ENCODE measurements at regions not wholly inside any gene's neighbourhood (a gene's known extent, or its start where the extent isn't known, plus 50 kb on each side); places are given as distances from the start of the nearest gene placed in this dataset.
"Not testable (repeated sequence)": the region's sequence is repeated elsewhere in the genome, so short reads cannot be mapped to it uniquely, and the experiment has no call there.

DNA sequence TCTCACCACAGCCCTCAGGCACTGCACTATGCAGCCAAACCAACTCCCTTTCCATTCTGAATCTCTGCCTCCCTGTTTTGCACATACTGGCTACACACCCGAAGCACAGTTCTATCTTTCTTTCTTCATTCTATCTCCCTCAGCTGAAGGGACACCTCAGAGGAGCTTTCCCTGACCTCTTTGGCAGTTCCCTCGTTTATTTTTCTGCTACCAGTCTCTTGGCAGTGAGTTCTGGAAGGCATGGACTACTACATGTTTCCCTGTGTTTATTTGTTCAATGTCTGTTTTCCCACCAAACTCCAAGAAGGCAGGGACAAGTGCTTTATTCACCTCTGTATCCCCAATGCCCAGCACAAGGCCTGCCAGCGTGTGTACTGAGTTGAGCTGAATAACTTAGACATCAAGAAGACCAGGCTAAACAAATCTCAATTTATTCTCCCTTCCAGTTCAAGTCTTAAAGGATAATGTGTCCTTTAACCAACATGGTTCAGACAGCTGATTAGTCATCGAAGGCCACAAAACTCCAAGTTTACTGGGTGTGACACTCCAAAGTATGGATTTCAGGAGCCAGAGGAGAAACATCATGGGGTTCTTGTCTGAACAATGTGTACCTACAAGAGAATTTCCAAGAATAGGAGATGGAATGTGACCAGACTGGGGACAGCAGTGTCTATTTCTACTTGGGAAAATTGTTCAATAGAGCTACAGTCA is 260.1 kb upstream of the CTNNB1 start:
- H3K27ac ChIP-seq, result no peak overlapping the region
- TF ChIP-seq, protein P1, sequence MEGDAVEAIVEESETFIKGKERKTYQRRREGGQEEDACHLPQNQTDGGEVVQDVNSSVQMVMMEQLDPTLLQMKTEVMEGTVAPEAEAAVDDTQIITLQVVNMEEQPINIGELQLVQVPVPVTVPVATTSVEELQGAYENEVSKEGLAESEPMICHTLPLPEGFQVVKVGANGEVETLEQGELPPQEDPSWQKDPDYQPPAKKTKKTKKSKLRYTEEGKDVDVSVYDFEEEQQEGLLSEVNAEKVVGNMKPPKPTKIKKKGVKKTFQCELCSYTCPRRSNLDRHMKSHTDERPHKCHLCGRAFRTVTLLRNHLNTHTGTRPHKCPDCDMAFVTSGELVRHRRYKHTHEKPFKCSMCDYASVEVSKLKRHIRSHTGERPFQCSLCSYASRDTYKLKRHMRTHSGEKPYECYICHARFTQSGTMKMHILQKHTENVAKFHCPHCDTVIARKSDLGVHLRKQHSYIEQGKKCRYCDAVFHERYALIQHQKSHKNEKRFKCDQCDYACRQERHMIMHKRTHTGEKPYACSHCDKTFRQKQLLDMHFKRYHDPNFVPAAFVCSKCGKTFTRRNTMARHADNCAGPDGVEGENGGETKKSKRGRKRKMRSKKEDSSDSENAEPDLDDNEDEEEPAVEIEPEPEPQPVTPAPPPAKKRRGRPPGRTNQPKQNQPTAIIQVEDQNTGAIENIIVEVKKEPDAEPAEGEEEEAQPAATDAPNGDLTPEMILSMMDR (IDR thresholded peaks at IDR 0.05), result no peak
- no peak for TF ChIP-seq ZFX (IDR thresholded peaks at IDR 0.05; ENCODE audit: borderline replicate concordance)

DNA sequence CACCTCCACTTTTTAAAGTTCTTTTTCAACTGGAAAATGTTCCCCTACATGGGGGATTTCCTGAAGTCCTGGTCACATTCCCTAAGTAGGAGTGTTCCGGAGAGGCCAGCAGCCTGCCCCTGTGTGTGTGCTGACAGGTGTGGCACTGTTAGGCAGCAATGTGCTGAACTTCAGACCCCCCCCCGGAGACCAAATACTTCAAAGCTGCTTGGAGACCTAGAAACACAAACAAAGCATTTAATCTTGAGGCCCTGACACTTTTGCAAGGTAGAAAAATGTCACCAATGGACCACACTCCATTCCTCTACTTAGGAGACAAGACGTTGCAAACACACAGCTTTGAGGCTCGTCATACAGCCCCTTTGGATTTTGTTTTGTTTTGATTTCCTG is 259.6 kb upstream of the CTNNB1 start:
- TF ChIP-seq ZFX (IDR thresholded peaks at IDR 0.05; ENCODE audit: borderline replicate concordance), result no peak
- TF ChIP-seq, protein P1 (IDR thresholded peaks at IDR 0.05), result no peak
- no peak overlapping the region for H3K27ac ChIP-seq

DNA sequence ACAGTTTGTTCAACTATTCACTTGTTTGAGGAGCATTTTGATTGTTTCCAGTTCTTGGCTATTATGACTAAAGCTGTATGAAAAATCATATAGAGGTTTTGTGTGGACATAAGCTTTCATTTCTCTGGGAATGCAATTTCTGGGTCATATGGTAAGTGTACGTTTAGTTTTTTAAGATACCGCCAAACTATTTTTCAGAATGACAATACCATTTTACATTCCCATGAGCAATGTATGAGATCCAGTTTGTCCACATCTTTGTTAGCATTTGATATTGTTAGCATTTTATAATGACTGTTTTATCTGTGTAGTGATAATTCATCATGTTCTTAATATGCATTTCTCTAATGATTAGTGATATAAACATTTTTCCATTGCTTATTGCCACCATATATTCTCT is 258.7 kb upstream of the CTNNB1 start:
- no peak overlapping the region for H3K27ac ChIP-seq
- TF ChIP-seq, protein P1 (IDR thresholded peaks at IDR 0.05), result no peak
- no peak for TF ChIP-seq ZFX (IDR thresholded peaks at IDR 0.05; ENCODE audit: borderline replicate concordance)

DNA sequence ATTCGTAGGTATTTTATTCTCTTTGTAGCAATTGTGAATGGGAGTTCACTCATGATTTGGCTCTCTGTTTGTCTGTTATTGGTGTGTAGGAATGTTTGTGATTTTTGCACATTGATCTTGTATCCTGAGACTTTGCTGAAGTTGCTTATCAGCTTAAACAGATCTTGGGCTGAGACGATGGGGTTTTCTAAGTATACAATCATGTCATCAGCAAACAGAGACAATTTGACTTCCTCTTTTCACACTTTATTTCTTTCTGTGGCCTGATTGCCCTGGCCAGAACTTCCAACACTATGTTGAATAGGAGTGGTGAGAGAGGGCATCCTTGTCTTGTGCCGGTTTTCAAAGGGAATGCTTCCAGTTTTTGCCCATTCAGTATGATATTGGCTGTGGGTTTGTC is 252.3 kb upstream of the CTNNB1 start:
- H3K27ac ChIP-seq, result not testable (repeated sequence)

DNA sequence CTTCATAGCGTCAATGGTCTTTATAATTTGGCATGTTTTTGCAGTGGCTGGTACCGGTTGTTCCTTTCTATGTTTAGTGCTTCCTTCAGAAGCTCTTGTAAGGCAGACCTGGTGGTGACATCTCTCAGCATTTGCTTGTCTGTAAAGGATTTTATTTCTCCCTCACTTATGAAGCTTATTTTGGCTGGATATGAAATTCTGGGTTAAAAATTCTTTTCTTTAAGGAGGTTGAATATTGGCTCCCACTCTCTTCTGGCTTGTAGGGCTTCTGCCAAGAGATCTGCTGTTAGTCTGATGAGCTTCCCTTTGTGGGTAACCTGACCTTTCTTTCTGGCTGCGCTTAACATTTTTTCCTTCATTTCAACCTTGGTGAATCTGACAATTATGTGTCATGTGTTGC is 250.0 kb upstream of the CTNNB1 start:
- not testable (repeated sequence) for H3K27ac ChIP-seq

DNA sequence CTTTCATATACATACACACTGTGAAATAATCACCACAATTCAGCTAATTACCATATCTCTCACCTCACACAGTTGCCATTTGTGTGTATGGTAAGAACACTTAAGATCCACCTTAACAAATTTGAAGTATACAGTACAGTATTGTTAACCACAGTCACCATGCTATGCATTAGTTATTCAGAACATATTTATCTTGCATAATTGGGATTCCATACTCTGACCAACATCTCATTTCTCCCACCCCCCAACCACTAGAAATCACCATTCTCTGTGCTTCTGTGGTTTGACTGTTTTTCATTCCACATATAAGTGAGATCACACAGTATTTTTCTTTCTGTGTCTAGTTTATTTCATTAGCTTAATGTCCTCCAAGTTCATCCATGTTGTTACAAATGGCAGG is 247.7 kb upstream of the CTNNB1 start:
- H3K27ac ChIP-seq, result no peak overlapping the region
- TF ChIP-seq, protein P1 (IDR thresholded peaks at IDR 0.05), result no peak
- TF ChIP-seq ZFX (IDR thresholded peaks at IDR 0.05; ENCODE audit: borderline replicate concordance), result no peak

DNA sequence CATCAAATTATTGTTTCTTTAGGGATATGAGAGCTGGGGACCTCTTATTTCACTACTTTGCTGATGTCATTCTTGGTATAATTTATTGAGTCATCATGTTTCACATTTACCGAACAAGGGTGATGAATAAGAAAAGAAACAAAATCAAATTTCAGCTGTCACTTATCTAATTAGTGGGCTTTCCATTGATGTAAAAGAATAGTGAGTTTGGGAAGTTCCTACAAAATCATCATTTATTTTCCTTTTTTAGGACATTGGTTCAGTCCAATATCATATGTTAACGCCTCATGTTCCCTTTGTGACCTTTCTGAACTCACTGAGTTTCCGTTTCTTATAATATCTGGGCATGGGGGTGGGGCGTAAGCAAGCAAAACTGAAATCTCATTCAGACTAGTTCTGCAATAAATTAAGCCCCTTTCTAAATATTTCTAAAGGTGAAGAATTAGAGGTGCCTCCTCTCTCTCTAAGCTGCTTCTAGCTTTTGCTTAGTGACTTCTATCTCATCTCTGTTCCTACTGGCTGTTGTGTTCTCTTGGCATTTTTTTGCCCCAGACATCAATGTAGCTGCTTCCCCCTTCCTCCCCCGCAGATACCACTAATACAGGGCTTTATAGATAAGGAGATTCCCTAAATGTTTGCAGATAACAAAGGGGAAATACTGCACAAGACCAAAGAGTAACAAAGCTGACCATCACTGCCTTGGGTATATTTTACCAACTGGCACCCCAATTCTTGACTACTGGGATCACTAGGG is 238.0 kb upstream of the CTNNB1 start:
- H3K27ac ChIP-seq, result no peak overlapping the region

DNA sequence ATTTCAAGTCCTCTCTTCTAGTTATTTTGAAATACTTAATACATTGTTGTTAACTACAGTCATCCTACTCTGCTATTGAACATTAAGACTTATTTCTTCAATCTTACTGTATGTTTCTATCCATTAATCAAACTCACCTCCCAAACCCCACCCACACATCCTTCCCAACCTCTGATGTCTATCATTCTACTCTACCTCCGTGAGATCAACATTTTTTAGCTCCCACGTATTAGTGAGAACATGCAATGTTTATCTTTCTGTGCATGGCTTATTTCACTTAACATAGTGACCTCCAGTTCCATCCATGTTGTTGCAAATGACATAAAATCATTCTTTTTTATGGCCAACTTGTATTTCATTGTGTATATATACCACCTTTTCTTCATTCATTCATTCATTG is 236.6 kb upstream of the CTNNB1 start:
- TF ChIP-seq, protein P1 (IDR thresholded peaks at IDR 0.05), result no peak
- H3K27ac ChIP-seq, result no peak overlapping the region

More for the DNA sequence above, 238.0 kb upstream of the CTNNB1 start:
- no peak for TF ChIP-seq ZFX (IDR thresholded peaks at IDR 0.05; ENCODE audit: borderline replicate concordance)
- TF ChIP-seq, protein P1 (IDR thresholded peaks at IDR 0.05), result no peak
